Spleen (tissue), 11 donors: ENCODE measurements at regions not wholly inside any gene's neighbourhood (a gene's known extent, or its start where the extent isn't known, plus 50 kb on each side); places are given as distances from the start of the nearest gene placed in this dataset.

Experiments used
- DNase-seq: peaks from one replicate; pipeline ENCODE4 v3.0.0-alpha.2; 2020
- H3K27ac ChIP-seq, 8 donors: fragments of 200-600 bp; sonication (generic) in 7 of 8; 1 replicate in 4 of 8; 2 replicates in 4 of 8; pipeline versions ENCODE4 v1.5.0 to v1.8.0; 2016 to 2021; ENCODE audit warnings: inconsistent platforms in 4 of 8, mild to moderate bottlenecking in 4 of 8, moderate library complexity in 1 of 8
- H3K27me3 ChIP-seq, 7 donors: fragments of 200-600 bp; sonication (generic) in 6 of 7; replicated peaks in 1 of 7; 1 replicate in 4 of 7; 2 replicates in 3 of 7; pipeline versions ENCODE4 v1.5.0 to v1.8.0; 2016 to 2021; ENCODE audit warnings: inconsistent platforms in 3 of 7, mild to moderate bottlenecking in 1 of 7
- H3K36me3 ChIP-seq, 6 donors: fragments of 200-600 bp; sonication (generic) in 5 of 6; 1 replicate in 4 of 6; 2 replicates in 2 of 6; pipeline versions ENCODE4 v1.5.0 to v1.8.0; 2016 to 2021; ENCODE audit warnings: inconsistent platforms in 2 of 6
- H3K4me1 ChIP-seq, 6 donors: fragments of 200-600 bp; sonication (generic) in 5 of 6; 1 replicate in 3 of 6; 2 replicates in 3 of 6; pipeline versions ENCODE4 v1.5.0 to v1.8.0; 2016 to 2021; ENCODE audit warnings: inconsistent platforms in 3 of 6
- H3K4me3 ChIP-seq, 8 donors: fragments of 200-600 bp; sonication (generic) in 7 of 8; 1 replicate in 4 of 8; 2 replicates in 4 of 8; pipeline versions ENCODE4 v1.5.0 to v1.8.0; 2016 to 2021; ENCODE audit warnings: inconsistent platforms in 4 of 8, mild to moderate bottlenecking in 4 of 8, moderate library complexity in 2 of 8
- H3K9me3 ChIP-seq, 8 donors: fragments of 200-600 bp; sonication (generic) in 7 of 8; 1 replicate in 4 of 8; 2 replicates in 4 of 8; pipeline versions ENCODE4 v1.5.0 to v1.8.0; 2016 to 2021; ENCODE audit warnings: inconsistent platforms in 4 of 8
- CTCF ChIP-seq, 11 experiments: fragments of 200-600 bp in 7 of 11; fragments of 450-650 bp in 4 of 11; sonication (generic) in 4 of 11; IDR thresholded peaks in 8 of 11; conservative IDR thresholded peaks in 3 of 11; 1 replicate in 7 of 11; 2 replicates in 4 of 11; pipeline versions ENCODE4 v1.4.0 to v1.8.0; 2016 to 2021; ENCODE audit warnings: antibody characterized with exemption in 11 of 11, inconsistent platforms in 4 of 11, mild to moderate bottlenecking in 1 of 11
- POLR2A ChIP-seq, 3 donors: fragments of 450-650 bp; IDR thresholded peaks; one replicate each; pipeline ENCODE4 v1.5.1; 2017; ENCODE audit warnings: antibody characterized with exemption in 3 of 3, mild to moderate bottlenecking in 1 of 3
- POLR2AphosphoS5 ChIP-seq, 3 donors: sonication (generic); formaldehyde crosslinking; IDR thresholded peaks; one replicate each; pipeline ENCODE4 v1.5.1; 2017; ENCODE audit warnings: antibody characterized with exemption in 3 of 3
- WGBS, 5 donors: extraction: QIAGEN DNeasy Blood & Tissue Kit in 3 of 5; methylation state at CpG; one replicate each; pipeline versions ENCODE4 v1.1.5 to v1.1.7; 2013 to 2018; 5-methylcytosine and 5-hydroxymethylcytosine counted together
- intact Hi-C: fragments of 100-400 bp; cut with DNase I; formaldehyde crosslinking; loops from one replicate; pipeline ENCODE4 v1.15.0; 2023; ENCODE audit warnings: low total_unique reads
- donor health status: healthy with polysubstance abuse.
- donor health status: DM: no; HTN: no; CAD: no; lungs with moderate emphysema.
- donor health status: DM: no; HTN: no; CAD: no.
- donor health status: Bipolar disorder and iron deficiency.
- donor health status: healthy.
- donor health status: DM: no; HTN: no; CAD: no.
- donor health status: DM: yes; HTN: yes; CAD: no.

- no peak overlapping the region for H3K27ac ChIP-seq
- no peak overlapping the region for H3K4me3 ChIP-seq
- intact Hi-C loops, result no loop called here
- H3K4me1 ChIP-seq, result no peaks in the 10 kb centered on the region
- 70 to 87% (median 76%) methylated on average over 4 of the region's 4 CpGs for WGBS, 5 donors
- TF ChIP-seq CTCF (IDR thresholded peaks at IDR 0.05 in 8 of 11, conservative IDR thresholded peaks at IDR 0.05 in 3 of 11) (no peak), POLR2A (IDR thresholded peaks at IDR 0.05) (no peak), POLR2AphosphoS5 (IDR thresholded peaks at IDR 0.05) (no peak)
- DNase-seq, result no peak
- no peaks in the 10 kb centered on the region for H3K36me3 ChIP-seq
- H3K27me3 ChIP-seq, result no peaks in the 10 kb centered on the region
- H3K9me3 ChIP-seq, result no peaks in the 10 kb centered on the region
Observed at GRCh38 chr20:40192081-40192480, 497.0 kb downstream of the MAFB start.

- WGBS, 5 donors, result 65 to 90% (median 82%) methylated on average over 4 of the region's 4 CpGs
- TF ChIP-seq POLR2A (IDR thresholded peaks at IDR 0.05) (no peak), POLR2AphosphoS5 (IDR thresholded peaks at IDR 0.05) (no peak), CTCF (IDR thresholded peaks at IDR 0.05 in 8 of 11, conservative IDR thresholded peaks at IDR 0.05 in 3 of 11) (no peak)
- no peaks in the 10 kb centered on the region for H3K4me1 ChIP-seq
- DNase-seq, result no peak
- H3K4me3 ChIP-seq, result no peak overlapping the region
- no peaks in the 10 kb centered on the region for H3K36me3 ChIP-seq
- intact Hi-C loops, result no loop called here
- no peaks in the 10 kb centered on the region for H3K9me3 ChIP-seq
- no peak overlapping the region for H3K27ac ChIP-seq
- no peaks in the 10 kb centered on the region for H3K27me3 ChIP-seq
Observed at GRCh38 chr20:40191573-40191972, 497.5 kb downstream of the MAFB start.

GRCh38 chr20:40189621-40190020 lies 499.4 kb downstream of the MAFB start:
- intact Hi-C loops, result no loop called here
- no peaks in the 10 kb centered on the region for H3K9me3 ChIP-seq
- 80 to 94% (median 89%) methylated on average over 2 of the region's 2 CpGs for WGBS, 5 donors

GRCh38 chr20:40188319-40188718 lies 500.7 kb downstream of the MAFB start:
- no peaks in the 10 kb centered on the region for H3K27me3 ChIP-seq
- no peaks in the 10 kb centered on the region for H3K36me3 ChIP-seq
- no peak for DNase-seq
- no peak overlapping the region for H3K4me3 ChIP-seq
- intact Hi-C loops, result no loop called here
- H3K27ac ChIP-seq, result no peak overlapping the region
- H3K4me1 ChIP-seq, result no peaks in the 10 kb centered on the region
- no peak for TF ChIP-seq POLR2AphosphoS5 (IDR thresholded peaks at IDR 0.05)
- TF ChIP-seq POLR2A (IDR thresholded peaks at IDR 0.05), result no peak
- no peak for TF ChIP-seq CTCF (IDR thresholded peaks at IDR 0.05 in 8 of 11, conservative IDR thresholded peaks at IDR 0.05 in 3 of 11)
- 70 to 93% (median 82%) methylated on average over 2 of the region's 2 CpGs for WGBS, 5 donors
- H3K9me3 ChIP-seq, result no peaks in the 10 kb centered on the region

More at GRCh38 chr20:40189621-40190020, 499.4 kb downstream of the MAFB start:
- Histone ChIP-seq H3K27ac (no peak overlapping the region), H3K36me3 (no peaks in the 10 kb centered on the region), H3K4me1 (no peaks in the 10 kb centered on the region), H3K27me3 (no peaks in the 10 kb centered on the region), H3K4me3 (no peak overlapping the region)
- no peak for DNase-seq
- TF ChIP-seq CTCF (IDR thresholded peaks at IDR 0.05 in 8 of 11, conservative IDR thresholded peaks at IDR 0.05 in 3 of 11), result no peak
- no peak for TF ChIP-seq POLR2AphosphoS5 (IDR thresholded peaks at IDR 0.05)
- no peak for TF ChIP-seq POLR2A (IDR thresholded peaks at IDR 0.05)
